ENCODE measurements at regions not wholly inside any gene's neighbourhood (a gene's known extent, or its start where the extent isn't known, plus 50 kb on each side); places are given as distances from the start of the nearest gene placed in this dataset.
"Not testable (repeated sequence)": the region's sequence is repeated elsewhere in the genome, so short reads cannot be mapped to it uniquely, and the experiment has no call there.

GRCh38 chr3:86876504-86877181 is 114.3 kb downstream of the VGLL3 start:
- not testable (repeated sequence) for TF ChIP-seq CTCF, EZH2phosphoT487, EZH2 (IDR thresholded peaks at IDR 0.05)
